ENCODE measurements at regions not wholly inside any gene's neighbourhood (a gene's known extent, or its start where the extent isn't known, plus 50 kb on each side); places are given as distances from the start of the nearest gene placed in this dataset.

- Histone ChIP-seq H3K27ac (ENCODE audit: low read depth, low read length) (no peak overlapping the region), H3K9me2 (replicated peaks; ENCODE audit: control insufficient read depth, low read length) (no peaks in the 10 kb centered on the region), H3K79me2 (ENCODE audit: control insufficient read depth, low read length) (no peaks in the 10 kb centered on the region), H3K4me3 (ENCODE audit: low read length) (no peak overlapping the region), H3K36me3 (ENCODE audit: control insufficient read depth, low read length) (no peaks in the 10 kb centered on the region), H3K27me3 (ENCODE audit: control insufficient read depth, low read length) (peaks cover 2% of the 10 kb centered on the region; the same call in 1 of the 2 replicates), H3K9me3 (ENCODE audit: control insufficient read depth, insufficient read depth, low read length) (no peaks in the 10 kb centered on the region), H3K4me1 (ENCODE audit: control insufficient read depth, low read length) (no peaks in the 10 kb centered on the region), H3K4me2 (ENCODE audit: low read length) (no peak overlapping the region), H3F3A (ENCODE audit: control insufficient read depth, insufficient read depth) (no peaks in the 10 kb centered on the region), H4K20me1 (ENCODE audit: control insufficient read depth, insufficient read depth, low read depth, low read length) (no peaks in the 10 kb centered on the region)
- TF ChIP-seq EZH2phosphoT487 (IDR thresholded peaks at IDR 0.05; ENCODE audit: borderline replicate concordance, low read length) (no peak), CTCF (IDR thresholded peaks at IDR 0.05; ENCODE audit: low read depth, low read length, poor library complexity, severe bottlenecking) (no peak)
Observed at GRCh38 chr3:137071104-137071503, 113.3 kb downstream of the IL20RB start.

- no peak overlapping the region for H3K4me2 ChIP-seq (ENCODE audit: low read length)
- H3K27ac ChIP-seq (ENCODE audit: low read depth, low read length): no peak overlapping the region
- H3K36me3 ChIP-seq (ENCODE audit: control insufficient read depth, low read length): no peaks in the 10 kb centered on the region
- H3K27me3 ChIP-seq (ENCODE audit: control insufficient read depth, low read length): peaks cover 13% of the 10 kb centered on the region
- H3K9me2 ChIP-seq (replicated peaks; ENCODE audit: control insufficient read depth, low read length): no peaks in the 10 kb centered on the region
- no peaks in the 10 kb centered on the region for H3K79me2 ChIP-seq (ENCODE audit: control insufficient read depth, low read length)
- no peak for TF ChIP-seq CTCF (IDR thresholded peaks at IDR 0.05; ENCODE audit: low read depth, low read length, poor library complexity, severe bottlenecking)
- no peak for TF ChIP-seq EZH2phosphoT487 (IDR thresholded peaks at IDR 0.05; ENCODE audit: borderline replicate concordance, low read length)
- no peaks in the 10 kb centered on the region for H3K9me3 ChIP-seq (ENCODE audit: control insufficient read depth, insufficient read depth, low read length)
- no peaks in the 10 kb centered on the region for H3F3A ChIP-seq (ENCODE audit: control insufficient read depth, insufficient read depth)
- H3K4me1 ChIP-seq (ENCODE audit: control insufficient read depth, low read length): no peaks in the 10 kb centered on the region
- H4K20me1 ChIP-seq (ENCODE audit: control insufficient read depth, insufficient read depth, low read depth, low read length): no peaks in the 10 kb centered on the region
- H3K4me3 ChIP-seq (ENCODE audit: low read length): no peak overlapping the region
Observed at GRCh38 chr3:137075020-137075419, 117.2 kb downstream of the IL20RB start.

- TF ChIP-seq CTCF (IDR thresholded peaks at IDR 0.05; ENCODE audit: low read depth, low read length, poor library complexity, severe bottlenecking): no peak
- no peak for TF ChIP-seq EZH2phosphoT487 (IDR thresholded peaks at IDR 0.05; ENCODE audit: borderline replicate concordance, low read length)
Observed at GRCh38 chr3:137078040-137078439, 120.3 kb downstream of the IL20RB start.

GRCh38 chr3:137079571-137079970 lies 121.8 kb downstream of the IL20RB start:
- no peak overlapping the region for H3K27ac ChIP-seq (ENCODE audit: low read depth, low read length)
- no peak for TF ChIP-seq CTCF (IDR thresholded peaks at IDR 0.05; ENCODE audit: low read depth, low read length, poor library complexity, severe bottlenecking)
- TF ChIP-seq EZH2phosphoT487 (IDR thresholded peaks at IDR 0.05; ENCODE audit: borderline replicate concordance, low read length): no peak

More at GRCh38 chr3:137078040-137078439, 120.3 kb downstream of the IL20RB start:
- no peaks in the 10 kb centered on the region for H4K20me1 ChIP-seq (ENCODE audit: control insufficient read depth, insufficient read depth, low read depth, low read length)
- H3K27me3 ChIP-seq (ENCODE audit: control insufficient read depth, low read length): peaks cover 13% of the 10 kb centered on the region
- H3K4me3 ChIP-seq (ENCODE audit: low read length): no peak overlapping the region
- H3K9me3 ChIP-seq (ENCODE audit: control insufficient read depth, insufficient read depth, low read length): no peaks in the 10 kb centered on the region
- no peaks in the 10 kb centered on the region for H3K4me1 ChIP-seq (ENCODE audit: control insufficient read depth, low read length)
- H3K79me2 ChIP-seq (ENCODE audit: control insufficient read depth, low read length): no peaks in the 10 kb centered on the region
- H3F3A ChIP-seq (ENCODE audit: control insufficient read depth, insufficient read depth): no peaks in the 10 kb centered on the region
- no peaks in the 10 kb centered on the region for H3K9me2 ChIP-seq (replicated peaks; ENCODE audit: control insufficient read depth, low read length)
- no peak overlapping the region for H3K27ac ChIP-seq (ENCODE audit: low read depth, low read length)
- no peaks in the 10 kb centered on the region for H3K36me3 ChIP-seq (ENCODE audit: control insufficient read depth, low read length)
- H3K4me2 ChIP-seq (ENCODE audit: low read length): no peak overlapping the region

More at GRCh38 chr3:137079571-137079970, 121.8 kb downstream of the IL20RB start:
- no peaks in the 10 kb centered on the region for H3K79me2 ChIP-seq (ENCODE audit: control insufficient read depth, low read length)
- H3K9me3 ChIP-seq (ENCODE audit: control insufficient read depth, insufficient read depth, low read length): no peaks in the 10 kb centered on the region
- no peak overlapping the region for H3K4me2 ChIP-seq (ENCODE audit: low read length)
- H3K9me2 ChIP-seq (replicated peaks; ENCODE audit: control insufficient read depth, low read length): no peaks in the 10 kb centered on the region
- peaks cover 13% of the 10 kb centered on the region for H3K27me3 ChIP-seq (ENCODE audit: control insufficient read depth, low read length)
- no peaks in the 10 kb centered on the region for H4K20me1 ChIP-seq (ENCODE audit: control insufficient read depth, insufficient read depth, low read depth, low read length)
- H3F3A ChIP-seq (ENCODE audit: control insufficient read depth, insufficient read depth): no peaks in the 10 kb centered on the region
- no peaks in the 10 kb centered on the region for H3K4me1 ChIP-seq (ENCODE audit: control insufficient read depth, low read length)
- no peaks in the 10 kb centered on the region for H3K36me3 ChIP-seq (ENCODE audit: control insufficient read depth, low read length)
- no peak overlapping the region for H3K4me3 ChIP-seq (ENCODE audit: low read length)

All from DOHH2 (cell line).